ENCODE measurements at regions not wholly inside any gene's neighbourhood (a gene's known extent, or its start where the extent isn't known, plus 50 kb on each side); places are given as distances from the start of the nearest gene placed in this dataset.

GRCh38 chr3:181985386-181985785 is 273.7 kb downstream of the SOX2 start:
- H3K4me2 ChIP-seq (ENCODE audit: low read depth, low read length): no peak overlapping the region
- intact Hi-C loops (cut with micrococcal nuclease) (no loop called here), in situ Hi-C loops (cut with MboI; ENCODE audit: low sequenced_read_pairs) (no loop called here), dilution Hi-C loops (cut with HindIII; ENCODE audit: low sequenced_read_pairs, unreplicated experiment) (no loop called here)
- peaks cover 13% of the 10 kb centered on the region for H3K9me3 ChIP-seq (ENCODE audit: control insufficient read depth, insufficient read depth, low read length)
- H2AK5ac ChIP-seq (ENCODE audit: low read depth, low read length): no peak overlapping the region
- no peak overlapping the region for H4K8ac ChIP-seq (ENCODE audit: low read depth in 2 of 2, low read length in 2 of 2)
- H3K27ac ChIP-seq (ENCODE audit: insufficient read depth, low read length): no peak overlapping the region
- no peaks in the 10 kb centered on the region for H4K20me1 ChIP-seq (ENCODE audit: insufficient read depth, low read length)
- DNase-seq (no peak), ATAC-seq (ENCODE audit: low read depth) (no peak)
- no peak overlapping the region for H2BK15ac ChIP-seq (ENCODE audit: low read depth, low read length)
- ChIA-PET POLR2A (ENCODE audit: unreplicated experiment) (no interaction called here), CTCF (interaction anchor here (0.6 kb wide), 1 partner anchor 111 kb away, joined by 3 read pairs; no protein-coding TSS in a partner anchor)
- no peak overlapping the region for H2BK5ac ChIP-seq (ENCODE audit: low read depth, low read length, poor library complexity, severe bottlenecking)
- H3K27me3 ChIP-seq (ENCODE audit: control insufficient read depth, insufficient read depth, low read length): no peaks in the 10 kb centered on the region
- no peaks in the 10 kb centered on the region for H3K4me1 ChIP-seq (ENCODE audit: control insufficient read depth, insufficient read depth, low read length)
- no peak overlapping the region for H2BK20ac ChIP-seq (ENCODE audit: low read depth, low read length)
- no peak overlapping the region for H2AFZ ChIP-seq (replicated peaks; ENCODE audit: low read length, poor library complexity)
- H3K9ac ChIP-seq (ENCODE audit: low read depth, low read length): no peak overlapping the region
- no peaks in the 10 kb centered on the region for H3K79me1 ChIP-seq (ENCODE audit: low read depth in 1 of 2, low read length in 2 of 2)
- no peaks in the 10 kb centered on the region for H3K9me1 ChIP-seq (ENCODE audit: insufficient read depth, low read length)
- H3K56ac ChIP-seq (ENCODE audit: extremely low read depth, insufficient read depth, low read length): no peak overlapping the region
- TF ChIP-seq ELK1 (IDR thresholded peaks at IDR 0.05; ENCODE audit: borderline replicate concordance, low read depth, low read length) (no peak), RCOR1 (IDR thresholded peaks at IDR 0.05; ENCODE audit: insufficient replicate concordance, low read length) (no peak), CTCF (conservative IDR thresholded peaks at IDR 0.05; ENCODE audit: low read depth, low read length) (no peak), MXI1 (IDR thresholded peaks at IDR 0.05; ENCODE audit: borderline replicate concordance, low read depth, low read length) (no peak)
- no peak overlapping the region for H3K23ac ChIP-seq (ENCODE audit: low read depth, low read length)
- H4K91ac ChIP-seq (ENCODE audit: insufficient read depth, low read depth, low read length): no peak overlapping the region
- no peak overlapping the region for H3K4me3 ChIP-seq (ENCODE audit: insufficient read depth, low read depth, low read length)
- H3K18ac ChIP-seq (ENCODE audit: low read depth, low read length): no peak overlapping the region
- BruUV-seq (replicated peaks): no TSS peak
- H3K36me3 ChIP-seq (ENCODE audit: control insufficient read depth, insufficient read depth, low read length): no peaks in the 10 kb centered on the region
- no peak overlapping the region for H2AK9ac ChIP-seq (replicated peaks; ENCODE audit: low read depth, low read length, poor library complexity)
- WGBS, 2 experiments (ENCODE audit: extremely low coverage in 2 of 2, insufficient read length in 1 of 2): no CpG with 5 or more reads among the region's 2 CpGs
- no peak overlapping the region for H4K5ac ChIP-seq (ENCODE audit: low read depth, low read length)
- H3K14ac ChIP-seq (replicated peaks; ENCODE audit: low read depth, low read length): no peak overlapping the region
- no peak overlapping the region for H3K4ac ChIP-seq (ENCODE audit: low read depth, low read length)
- no peak overlapping the region for H2BK120ac ChIP-seq (ENCODE audit: low read depth, low read length)
